BLaER1 treated with 17β-estradiol and CSF1 and Interleukin-3, amounts not matched to agents 10 nM and 100 nM (cell line): ENCODE measurements at regions not wholly inside any gene's neighbourhood (a gene's known extent, or its start where the extent isn't known, plus 50 kb on each side); places are given as distances from the start of the nearest gene placed in this dataset.

Experiments
- H3K27ac ChIP-seq, 11 experiments: shearing (Covaris generic); formaldehyde crosslinking; 2 replicates each; pipeline ENCODE4 v1.8.1; 2022
- H3K27me3 ChIP-seq, 11 experiments: shearing (Covaris generic); formaldehyde crosslinking; 2 replicates each; pipeline ENCODE4 v1.8.1; 2022
- H3K36me3 ChIP-seq, 11 experiments: shearing (Covaris generic); formaldehyde crosslinking; 2 replicates each; pipeline ENCODE4 v1.8.1; 2022
- H3K4me1 ChIP-seq, 10 experiments: shearing (Covaris generic); formaldehyde crosslinking; 2 replicates each; pipeline ENCODE4 v1.8.1; 2022
- H3K4me2 ChIP-seq, 11 experiments: shearing (Covaris generic); formaldehyde crosslinking; 2 replicates each; pipeline ENCODE4 v1.8.1; 2022
- H3K4me3 ChIP-seq, 10 experiments: shearing (Covaris generic); formaldehyde crosslinking; 2 replicates each; pipeline ENCODE4 v1.8.1; 2022
- H3K9ac ChIP-seq, 11 experiments: shearing (Covaris generic); formaldehyde crosslinking; 2 replicates each; pipeline ENCODE4 v1.8.1; 2022
- H3K9me3 ChIP-seq, 11 experiments: shearing (Covaris generic); formaldehyde crosslinking; replicated peaks in 1 of 11; 2 replicates each; pipeline ENCODE4 v1.8.1; 2022
- H4K20me1 ChIP-seq, 11 experiments: shearing (Covaris generic); formaldehyde crosslinking; 2 replicates each; pipeline ENCODE4 v1.8.1; 2022
- Cebpa-rat ChIP-seq, 11 experiments: shearing (Covaris generic); IDR thresholded peaks; 2 replicates each; pipeline ENCODE4 v1.8.1; 2022

GRCh38 chr13:70505809-70506208, 397.6 kb upstream of the KLHL1 start:
- Histone ChIP-seq H3K9me3 (no peaks in the 10 kb centered on the region), H4K20me1 (no peaks in the 10 kb centered on the region), H3K4me2 (no peak overlapping the region), H3K9ac (no peak overlapping the region), H3K4me3 (no peak overlapping the region), H3K4me1 (peaks cover 0 to 7% (median 0%) of the 10 kb centered on the region in 10 experiments; a peak in 3 of 20 replicates), H3K27me3 (no peaks in the 10 kb centered on the region), H3K27ac (no peak overlapping the region), H3K36me3 (no peaks in the 10 kb centered on the region)
- TF ChIP-seq Cebpa-rat (IDR thresholded peaks at IDR 0.05), result no peak

DNA sequence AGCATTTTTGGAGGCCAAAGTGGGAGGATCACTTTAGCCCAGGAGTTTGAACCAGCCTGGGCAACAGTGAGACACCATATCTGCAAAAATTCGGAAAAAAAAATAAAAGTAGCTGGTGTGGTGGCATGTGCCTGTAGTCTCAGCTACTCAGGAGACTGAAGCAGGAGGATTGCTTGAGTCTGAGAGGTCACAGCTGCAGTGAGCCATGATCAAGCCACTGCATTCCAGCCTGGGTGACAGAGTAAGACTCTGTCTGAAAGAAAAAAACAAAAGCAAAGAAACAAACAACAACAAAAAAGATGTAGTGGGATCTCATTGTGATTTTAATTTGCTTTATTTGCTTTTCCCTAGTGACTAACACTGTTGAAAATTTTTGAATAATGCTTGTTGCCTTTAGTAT, 394.7 kb upstream of the KLHL1 start:
- TF ChIP-seq Cebpa-rat (IDR thresholded peaks at IDR 0.05), result no peak
- no peak overlapping the region for H3K27ac ChIP-seq
- no peaks in the 10 kb centered on the region for H3K27me3 ChIP-seq
- H3K4me3 ChIP-seq, result no peak overlapping the region
- H3K4me2 ChIP-seq, result no peak overlapping the region
- no peaks in the 10 kb centered on the region for H3K4me1 ChIP-seq
- H3K9me3 ChIP-seq, result no peaks in the 10 kb centered on the region
- H3K9ac ChIP-seq, result no peak overlapping the region
- no peaks in the 10 kb centered on the region for H3K36me3 ChIP-seq
- H4K20me1 ChIP-seq, result no peaks in the 10 kb centered on the region

DNA sequence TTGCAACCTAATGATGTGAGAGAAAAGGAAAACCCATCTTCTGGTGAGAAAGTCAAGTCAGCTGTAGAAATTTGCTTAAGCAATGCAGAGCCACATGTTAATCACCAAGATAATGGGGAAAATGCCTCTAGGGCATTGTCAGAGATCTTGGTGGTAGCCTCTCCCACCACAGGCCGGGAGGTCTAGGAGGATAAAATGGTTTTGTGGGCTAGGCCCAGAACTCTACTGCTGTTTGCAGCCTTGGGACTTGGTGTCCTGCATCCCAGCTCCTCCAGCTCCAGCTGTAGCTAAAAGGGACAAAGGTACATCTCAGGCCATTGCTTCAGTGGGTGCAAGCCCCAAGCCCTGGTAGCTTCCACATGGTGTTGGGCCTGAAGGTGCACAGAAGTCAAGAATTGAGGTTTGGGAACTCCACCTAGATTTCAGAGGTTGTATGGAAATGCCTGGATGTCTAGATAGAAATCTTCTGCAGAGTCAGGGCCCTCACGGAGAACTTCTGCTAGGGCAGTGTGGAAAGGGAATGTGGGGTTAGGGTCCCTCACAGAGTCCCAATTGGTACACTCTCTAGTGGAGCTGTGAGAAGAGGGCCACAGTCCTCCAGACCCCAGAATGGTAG, 382.2 kb upstream of the KLHL1 start:
- Histone ChIP-seq H3K36me3 (no peaks in the 10 kb centered on the region; a peak in 1 of 22 replicates), H3K27ac (no peak overlapping the region), H3K9me3 (peaks cover 16 to 25% (median 23%) of the 10 kb centered on the region in 11 experiments), H3K27me3 (no peaks in the 10 kb centered on the region), H4K20me1 (no peaks in the 10 kb centered on the region), H3K4me1 (no peaks in the 10 kb centered on the region), H3K9ac (no peak overlapping the region), H3K4me2 (no peak overlapping the region), H3K4me3 (no peak overlapping the region)
- TF ChIP-seq Cebpa-rat (IDR thresholded peaks at IDR 0.05), result no peak

DNA sequence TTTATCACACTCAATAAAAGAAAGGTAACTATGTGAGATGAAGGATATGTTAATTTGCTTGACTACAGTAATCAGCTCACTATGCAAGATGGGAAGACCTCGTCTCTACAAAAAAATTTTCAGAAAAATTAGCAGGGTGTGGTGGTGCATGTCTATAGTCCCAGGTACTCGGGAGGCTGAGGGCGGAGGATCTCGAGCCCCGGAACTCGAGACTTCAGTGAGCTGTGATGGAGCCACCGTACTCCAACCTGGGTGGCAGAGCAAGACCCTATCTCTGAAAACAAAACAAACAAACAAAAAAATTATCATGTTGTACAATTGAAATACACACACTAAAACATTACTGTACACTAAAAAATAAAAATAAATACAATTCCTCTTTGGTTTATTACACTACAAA, 376.7 kb upstream of the KLHL1 start:
- H3K4me1 ChIP-seq, result no peaks in the 10 kb centered on the region
- peaks cover 2 to 8% (median 7%) of the 10 kb centered on the region in 11 experiments; a peak in 20 of 22 replicates for H3K9me3 ChIP-seq
- H4K20me1 ChIP-seq, result no peaks in the 10 kb centered on the region
- H3K27ac ChIP-seq, result no peak overlapping the region
- H3K36me3 ChIP-seq, result no peaks in the 10 kb centered on the region
- no peak overlapping the region for H3K9ac ChIP-seq
- no peaks in the 10 kb centered on the region for H3K27me3 ChIP-seq
- H3K4me2 ChIP-seq, result no peak overlapping the region
- no peak overlapping the region for H3K4me3 ChIP-seq
- no peak for TF ChIP-seq Cebpa-rat (IDR thresholded peaks at IDR 0.05)

- Histone ChIP-seq H3K4me2 (no peak overlapping the region), H4K20me1 (no peaks in the 10 kb centered on the region), H3K27me3 (no peaks in the 10 kb centered on the region), H3K4me3 (no peak overlapping the region), H3K36me3 (no peaks in the 10 kb centered on the region), H3K9me3 (no peaks in the 10 kb centered on the region), H3K4me1 (no peaks in the 10 kb centered on the region), H3K9ac (no peak overlapping the region), H3K27ac (no peak overlapping the region)
- peak in 1 of 11 experiments; percentile 54; a peak in 1 of 22 replicates for TF ChIP-seq Cebpa-rat (IDR thresholded peaks at IDR 0.05)
Observed at GRCh38 chr13:70483599-70484276, 375.5 kb upstream of the KLHL1 start.

DNA sequence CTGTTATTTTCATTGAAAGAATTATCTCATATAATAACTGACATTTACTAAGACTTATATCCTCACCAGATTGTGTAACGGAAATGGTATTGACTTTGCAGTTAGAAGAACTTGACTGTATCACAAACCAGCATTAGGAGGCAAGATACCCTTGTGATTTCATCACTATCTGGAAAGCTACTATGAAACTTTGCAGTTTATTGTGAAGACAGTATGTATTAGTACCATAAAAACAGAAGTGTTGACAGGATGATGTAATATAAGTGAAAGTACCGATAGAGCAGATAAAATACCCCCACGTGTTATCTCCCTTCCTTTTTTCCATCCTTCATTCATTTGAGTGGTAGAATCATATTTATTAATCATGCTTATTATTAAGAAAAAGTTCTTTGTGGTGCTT, 365.7 kb upstream of the KLHL1 start:
- Histone ChIP-seq H3K9ac (no peak overlapping the region), H3K4me1 (no peaks in the 10 kb centered on the region), H3K27me3 (no peaks in the 10 kb centered on the region), H3K36me3 (no peaks in the 10 kb centered on the region), H3K4me3 (no peak overlapping the region), H3K9me3 (no peaks in the 10 kb centered on the region), H4K20me1 (no peaks in the 10 kb centered on the region), H3K27ac (no peak overlapping the region), H3K4me2 (no peak overlapping the region; a peak in 1 of 22 replicates)
- TF ChIP-seq Cebpa-rat (IDR thresholded peaks at IDR 0.05), result no peak

GRCh38 chr13:70469077-70469476, 360.8 kb upstream of the KLHL1 start:
- no peak overlapping the region for H3K4me2 ChIP-seq
- no peak for TF ChIP-seq Cebpa-rat (IDR thresholded peaks at IDR 0.05)
- no peaks in the 10 kb centered on the region for H3K4me1 ChIP-seq
- H3K4me3 ChIP-seq, result no peak overlapping the region
- no peaks in the 10 kb centered on the region for H4K20me1 ChIP-seq
- H3K9ac ChIP-seq, result no peak overlapping the region
- H3K36me3 ChIP-seq, result no peaks in the 10 kb centered on the region
- no peak overlapping the region for H3K27ac ChIP-seq
- H3K27me3 ChIP-seq, result no peaks in the 10 kb centered on the region
- H3K9me3 ChIP-seq, result no peaks in the 10 kb centered on the region

DNA sequence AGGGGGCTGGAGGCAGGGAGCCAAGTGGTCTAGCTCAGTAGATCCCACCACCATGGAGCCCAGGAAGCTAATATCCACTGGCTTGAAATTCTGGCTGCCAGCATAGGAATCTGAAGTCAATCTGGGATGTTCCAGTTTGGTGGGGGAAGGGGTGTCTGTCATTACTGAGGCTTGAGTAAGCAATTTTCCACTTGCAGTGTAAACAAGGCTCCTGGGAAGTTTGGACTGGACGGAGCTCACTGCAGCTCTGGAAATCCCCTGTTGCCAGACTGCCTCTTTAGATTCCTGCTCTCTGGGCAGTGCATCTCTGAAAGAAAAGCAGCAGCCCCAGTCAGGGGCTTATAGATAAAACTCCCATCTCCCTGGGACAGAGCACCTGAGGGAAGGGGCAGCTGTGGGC, 349.2 kb upstream of the KLHL1 start:
- H3K4me1 ChIP-seq, result no peaks in the 10 kb centered on the region
- no peak overlapping the region for H3K4me3 ChIP-seq
- no peaks in the 10 kb centered on the region for H4K20me1 ChIP-seq
- H3K36me3 ChIP-seq, result no peaks in the 10 kb centered on the region
- no peaks in the 10 kb centered on the region; a peak in 1 of 22 replicates for H3K9me3 ChIP-seq
- no peak overlapping the region for H3K9ac ChIP-seq
- H3K27me3 ChIP-seq, result no peaks in the 10 kb centered on the region
- TF ChIP-seq Cebpa-rat (IDR thresholded peaks at IDR 0.05), result no peak
- H3K27ac ChIP-seq, result no peak overlapping the region
- H3K4me2 ChIP-seq, result no peak overlapping the region

DNA sequence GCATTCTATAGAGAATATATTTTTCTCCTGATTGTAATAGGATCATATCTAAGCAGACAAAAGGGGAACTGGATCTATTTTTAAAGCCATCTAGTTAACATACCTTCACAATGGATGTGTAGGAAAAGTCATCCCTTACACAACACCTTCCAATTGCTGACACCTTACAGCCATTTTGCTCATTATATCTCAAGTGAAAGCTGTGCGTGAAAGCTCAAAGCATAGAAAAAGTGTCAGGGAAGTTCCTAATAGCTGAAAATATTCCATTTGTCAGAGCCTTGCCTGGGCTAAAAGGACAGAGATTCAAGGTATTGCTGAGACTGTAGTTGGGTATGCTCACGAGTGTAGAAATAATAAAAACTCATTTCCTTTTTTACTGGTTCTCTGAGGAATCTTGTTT, 340.6 kb upstream of the KLHL1 start:
- no peak overlapping the region for H3K4me2 ChIP-seq
- H3K9ac ChIP-seq, result no peak overlapping the region
- H3K4me1 ChIP-seq, result no peaks in the 10 kb centered on the region
- TF ChIP-seq Cebpa-rat (IDR thresholded peaks at IDR 0.05), result no peak
- no peaks in the 10 kb centered on the region for H3K27me3 ChIP-seq
- H3K9me3 ChIP-seq, result no peaks in the 10 kb centered on the region
- no peaks in the 10 kb centered on the region for H4K20me1 ChIP-seq
- no peaks in the 10 kb centered on the region for H3K36me3 ChIP-seq
- no peak overlapping the region for H3K4me3 ChIP-seq
- H3K27ac ChIP-seq, result no peak overlapping the region

GRCh38 chr13:70432276-70432805, 324.1 kb upstream of the KLHL1 start:
- H3K27me3 ChIP-seq, result no peaks in the 10 kb centered on the region
- H3K27ac ChIP-seq, result no peak overlapping the region
- no peaks in the 10 kb centered on the region for H3K36me3 ChIP-seq

More at GRCh38 chr13:70432276-70432805, 324.1 kb upstream of the KLHL1 start:
- H3K4me2 ChIP-seq, result no peak overlapping the region
- H3K9ac ChIP-seq, result no peak overlapping the region
- TF ChIP-seq Cebpa-rat (IDR thresholded peaks at IDR 0.05), result no peak
- H3K4me1 ChIP-seq, result no peaks in the 10 kb centered on the region
- no peaks in the 10 kb centered on the region for H3K9me3 ChIP-seq
- no peak overlapping the region for H3K4me3 ChIP-seq
- H4K20me1 ChIP-seq, result no peaks in the 10 kb centered on the region
